ENCODE measurements at regions not wholly inside any gene's neighbourhood (a gene's known extent, or its start where the extent isn't known, plus 50 kb on each side); places are given as distances from the start of the nearest gene placed in this dataset.

- TF ChIP-seq CTCF (conservative IDR thresholded peaks at IDR 0.05; ENCODE audit: low read length) (no peak), EZH2phosphoT487 (IDR thresholded peaks at IDR 0.05; ENCODE audit: borderline replicate concordance) (no peak)
Measured at GRCh38 chr7:17534348-17534747, 235.9 kb downstream of the AHR start.

All from Loucy (cell line).